HUES6 (cell line): ENCODE measurements at regions not wholly inside any gene's neighbourhood (a gene's known extent, or its start where the extent isn't known, plus 50 kb on each side); places are given as distances from the start of the nearest gene placed in this dataset.

Experiments
- H3K27ac ChIP-seq: 2 replicates; pipeline ENCODE4 v1.7.0; 2013; ENCODE audit warnings: low read depth, mild to moderate bottlenecking, low read length, inconsistent platforms
- H3K27me3 ChIP-seq: 2 replicates; pipeline ENCODE4 v1.6.1; 2013; ENCODE audit warnings: low read length; ENCODE audit not compliant: control insufficient read depth, insufficient read depth
- H3K36me3 ChIP-seq: 2 replicates; pipeline ENCODE4 v1.6.1; 2013; ENCODE audit warnings: low read length; ENCODE audit not compliant: control insufficient read depth, insufficient read depth
- H3K4me1 ChIP-seq: 2 replicates; pipeline ENCODE4 v1.6.1; 2013; ENCODE audit warnings: low read length; ENCODE audit not compliant: control insufficient read depth, insufficient read depth
- H3K4me3 ChIP-seq: 2 replicates; pipeline ENCODE4 v1.5.1; 2013; ENCODE audit warnings: low read depth, low read length
- H3K9ac ChIP-seq: one replicate; pipeline ENCODE4 v1.6.1; 2013; ENCODE audit warnings: mild to moderate bottlenecking, low read length
- H3K9me3 ChIP-seq: 2 replicates; pipeline ENCODE4 v1.6.1; 2013; ENCODE audit warnings: low read depth, low read length; ENCODE audit not compliant: control insufficient read depth, insufficient read depth

DNA sequence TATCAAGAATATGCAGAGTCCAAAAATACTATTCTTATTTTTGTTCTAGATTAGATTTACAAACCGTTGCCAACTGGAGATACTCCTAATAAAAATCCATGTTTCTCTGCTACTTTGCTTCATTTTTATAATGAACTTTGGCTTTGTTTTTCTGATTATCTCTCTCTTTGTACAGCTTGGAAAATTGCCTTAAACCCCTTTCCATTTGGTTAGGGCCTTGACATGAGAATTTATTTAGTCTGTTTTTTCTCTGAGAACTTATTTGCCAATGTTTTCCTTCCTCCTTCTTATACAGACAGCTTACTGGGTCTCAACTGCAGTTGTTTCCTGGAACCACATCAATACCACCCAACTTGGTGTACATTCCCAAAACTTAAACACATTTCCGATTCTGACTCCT, 555.4 kb downstream of the SLITRK6 start:
- H3K9ac ChIP-seq = no peak overlapping the region

DNA sequence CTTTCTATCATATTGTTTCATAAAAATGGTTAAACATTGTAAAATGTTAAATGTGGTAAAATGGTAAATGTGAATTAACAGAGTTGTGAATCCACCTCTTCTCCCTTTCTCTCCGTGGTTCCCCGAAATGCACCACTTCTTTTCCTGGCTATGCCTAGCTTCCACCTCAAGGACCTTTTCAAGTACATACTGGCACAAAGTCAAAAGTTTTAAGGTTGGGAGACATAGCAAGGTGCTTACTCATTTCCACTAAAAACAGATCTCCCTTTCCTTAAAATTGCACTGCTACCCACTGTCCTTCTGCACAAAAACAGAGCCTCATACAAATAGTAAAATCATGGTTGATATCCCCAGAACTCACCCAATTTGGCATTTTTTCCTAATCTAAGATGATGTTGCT, 558.2 kb downstream of the SLITRK6 start:
- Histone ChIP-seq H3K36me3 (no peaks in the 10 kb centered on the region), H3K27me3 (no peaks in the 10 kb centered on the region), H3K9ac (no peak overlapping the region), H3K4me1 (no peaks in the 10 kb centered on the region), H3K9me3 (no peaks in the 10 kb centered on the region), H3K27ac (no peak overlapping the region), H3K4me3 (no peak overlapping the region)

More for the DNA sequence above, 555.4 kb downstream of the SLITRK6 start:
- H3K36me3 ChIP-seq = no peaks in the 10 kb centered on the region
- no peaks in the 10 kb centered on the region for H3K4me1 ChIP-seq
- no peaks in the 10 kb centered on the region for H3K9me3 ChIP-seq
- H3K27ac ChIP-seq = no peak overlapping the region
- no peak overlapping the region for H3K4me3 ChIP-seq
- H3K27me3 ChIP-seq = no peaks in the 10 kb centered on the region

DNA sequence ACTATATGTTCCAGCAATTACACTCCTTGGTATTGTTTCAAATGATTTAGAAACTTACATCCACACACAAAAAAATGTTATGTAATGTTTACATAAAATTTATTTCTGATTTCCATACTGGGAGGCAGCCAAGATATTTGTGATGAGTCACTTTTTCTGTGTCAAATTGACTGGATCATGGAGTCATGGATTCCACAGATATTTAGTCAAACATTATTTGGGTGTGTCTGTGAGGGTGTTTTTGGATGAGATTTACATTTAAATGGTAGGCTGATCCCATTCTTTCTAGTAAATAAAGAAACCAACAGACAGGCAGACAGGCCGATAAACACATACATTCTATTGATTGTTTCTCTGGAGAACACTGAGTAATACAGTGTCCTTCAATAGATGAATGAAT, 562.8 kb downstream of the SLITRK6 start:
- H3K4me1 ChIP-seq = no peaks in the 10 kb centered on the region
- H3K36me3 ChIP-seq = no peaks in the 10 kb centered on the region
- H3K9me3 ChIP-seq = no peaks in the 10 kb centered on the region
- no peak overlapping the region for H3K27ac ChIP-seq
- no peak overlapping the region for H3K4me3 ChIP-seq
- no peaks in the 10 kb centered on the region for H3K27me3 ChIP-seq
- no peak overlapping the region for H3K9ac ChIP-seq

DNA sequence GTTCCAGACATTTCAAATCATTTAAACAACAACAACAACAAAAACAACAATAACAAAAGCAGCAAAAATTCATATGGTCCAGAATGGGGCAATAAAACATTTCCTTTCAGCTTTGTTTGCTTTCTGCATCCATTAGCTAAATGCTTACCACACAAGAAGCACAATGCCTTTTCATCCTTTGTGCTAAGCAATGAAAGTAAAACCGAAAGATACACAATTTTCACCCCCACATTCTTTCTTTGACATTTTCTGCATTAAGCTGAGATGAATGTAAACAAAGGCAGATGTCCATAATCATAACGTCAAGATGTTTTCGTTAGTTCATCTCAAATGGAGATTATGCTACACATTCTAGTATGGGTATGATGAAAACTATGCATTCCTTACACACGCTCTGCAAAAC, 568.5 kb downstream of the SLITRK6 start:
- Histone ChIP-seq H3K4me1 (no peaks in the 10 kb centered on the region), H3K36me3 (no peaks in the 10 kb centered on the region), H3K27me3 (no peaks in the 10 kb centered on the region), H3K9me3 (no peaks in the 10 kb centered on the region), H3K4me3 (no peak overlapping the region), H3K9ac (no peak overlapping the region), H3K27ac (no peak overlapping the region)

DNA sequence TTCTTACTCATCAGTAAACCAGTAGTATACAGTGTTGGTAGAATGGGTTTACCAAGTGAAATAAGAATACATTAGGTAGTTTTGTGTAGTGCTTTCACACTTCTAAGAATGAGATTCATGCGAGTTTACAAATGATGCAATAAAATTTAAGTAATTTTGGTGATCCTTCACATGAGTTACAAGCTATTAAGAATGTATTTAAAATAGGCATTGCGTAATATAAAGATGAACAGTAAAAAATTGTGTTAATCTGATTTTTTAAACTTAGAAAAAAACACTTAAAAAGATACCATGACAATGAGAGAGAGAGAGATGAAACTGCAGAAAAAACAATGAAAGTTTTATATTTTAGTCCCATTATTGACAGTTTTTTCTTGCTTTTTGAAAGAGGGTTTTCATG, 570.5 kb downstream of the SLITRK6 start:
- no peak overlapping the region for H3K9ac ChIP-seq
- no peaks in the 10 kb centered on the region for H3K4me1 ChIP-seq
- no peaks in the 10 kb centered on the region for H3K36me3 ChIP-seq
- no peaks in the 10 kb centered on the region for H3K9me3 ChIP-seq
- H3K4me3 ChIP-seq = no peak overlapping the region
- no peak overlapping the region for H3K27ac ChIP-seq
- H3K27me3 ChIP-seq = no peaks in the 10 kb centered on the region

DNA sequence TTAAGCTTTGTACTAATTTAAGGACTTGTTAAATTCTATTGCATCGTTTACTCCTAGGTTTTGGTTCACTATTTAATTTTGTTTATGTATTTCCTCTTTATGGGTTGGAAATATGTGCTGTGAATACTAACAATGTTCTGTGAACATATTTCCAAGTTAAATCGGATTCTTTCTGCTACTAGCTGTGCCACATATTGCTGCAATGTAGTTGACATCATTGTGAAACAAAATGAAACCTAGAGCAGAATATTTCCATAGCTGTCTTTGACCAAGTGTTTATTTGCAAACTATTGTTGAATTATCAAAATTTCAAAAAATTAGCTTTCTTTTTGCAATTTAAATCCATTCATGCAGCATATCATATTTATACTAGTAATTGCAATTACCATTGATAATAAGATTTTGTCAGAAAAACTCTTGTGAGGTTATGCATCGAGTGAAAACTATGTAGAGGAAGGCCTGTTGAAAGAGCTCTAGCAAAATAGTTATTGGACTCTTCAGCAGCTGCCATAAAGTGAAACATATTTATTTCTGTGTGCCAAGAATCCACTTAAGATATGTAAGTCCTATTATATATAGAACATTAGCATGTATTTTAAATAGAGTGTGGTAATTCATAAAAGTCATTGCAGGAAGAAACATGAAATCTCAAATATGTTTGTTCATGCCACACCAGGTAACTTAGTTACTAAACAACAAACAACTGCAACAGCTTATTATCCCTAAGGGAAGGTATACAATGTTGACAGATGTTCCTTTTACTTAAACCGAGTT, 575.1 kb downstream of the SLITRK6 start:
- H3K36me3 ChIP-seq = no peaks in the 10 kb centered on the region
- H3K9ac ChIP-seq = no peak overlapping the region
- H3K9me3 ChIP-seq = no peaks in the 10 kb centered on the region
- H3K27me3 ChIP-seq = no peaks in the 10 kb centered on the region
- no peaks in the 10 kb centered on the region for H3K4me1 ChIP-seq
- no peak overlapping the region for H3K4me3 ChIP-seq
- no peak overlapping the region for H3K27ac ChIP-seq

DNA sequence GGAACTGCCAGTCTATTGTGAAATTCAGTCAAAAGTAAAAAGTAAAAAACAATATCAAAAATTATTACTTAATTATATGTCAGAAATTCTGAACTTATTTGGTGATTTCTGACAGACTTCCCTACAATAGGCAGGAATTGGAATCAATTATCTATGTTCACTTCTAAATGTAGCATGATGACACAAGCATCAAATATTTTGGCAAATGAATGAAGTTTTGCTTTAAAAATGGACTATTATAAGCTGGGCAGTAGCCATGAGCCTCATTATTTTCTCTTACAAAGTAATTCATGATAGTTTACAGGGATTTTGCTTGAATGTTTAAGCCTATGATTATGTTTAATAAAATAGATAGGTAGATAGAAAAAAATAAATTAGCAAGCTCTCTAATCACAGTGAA, 582.6 kb downstream of the SLITRK6 start:
- H3K36me3 ChIP-seq = no peaks in the 10 kb centered on the region
- no peak overlapping the region for H3K27ac ChIP-seq

DNA sequence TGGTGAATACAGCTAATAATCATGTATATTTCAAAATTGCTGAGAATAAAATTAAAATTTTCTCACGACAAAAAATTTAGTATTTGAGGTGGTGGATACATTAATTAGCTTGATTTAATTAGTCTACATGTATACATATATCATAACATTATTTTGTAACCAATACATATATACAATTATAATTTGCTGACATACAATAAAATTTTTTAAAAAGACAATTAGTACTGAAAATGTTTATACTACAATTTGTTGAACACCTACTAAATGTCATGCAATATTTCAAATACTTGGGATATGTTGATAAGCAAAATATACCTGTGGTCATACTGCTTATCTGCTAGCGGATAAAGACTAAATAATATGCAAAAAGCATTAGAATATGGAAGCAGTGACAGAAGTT, 586.5 kb downstream of the SLITRK6 start:
- Histone ChIP-seq H3K4me1 (no peaks in the 10 kb centered on the region), H3K27me3 (no peaks in the 10 kb centered on the region), H3K27ac (no peak overlapping the region), H3K4me3 (no peak overlapping the region), H3K36me3 (no peaks in the 10 kb centered on the region), H3K9ac (no peak overlapping the region), H3K9me3 (peaks cover 12% of the 10 kb centered on the region)

More for the DNA sequence above, 582.6 kb downstream of the SLITRK6 start:
- H3K9ac ChIP-seq = no peak overlapping the region
- no peaks in the 10 kb centered on the region for H3K4me1 ChIP-seq
- H3K9me3 ChIP-seq = no peaks in the 10 kb centered on the region
- H3K4me3 ChIP-seq = no peak overlapping the region
- H3K27me3 ChIP-seq = no peaks in the 10 kb centered on the region

DNA sequence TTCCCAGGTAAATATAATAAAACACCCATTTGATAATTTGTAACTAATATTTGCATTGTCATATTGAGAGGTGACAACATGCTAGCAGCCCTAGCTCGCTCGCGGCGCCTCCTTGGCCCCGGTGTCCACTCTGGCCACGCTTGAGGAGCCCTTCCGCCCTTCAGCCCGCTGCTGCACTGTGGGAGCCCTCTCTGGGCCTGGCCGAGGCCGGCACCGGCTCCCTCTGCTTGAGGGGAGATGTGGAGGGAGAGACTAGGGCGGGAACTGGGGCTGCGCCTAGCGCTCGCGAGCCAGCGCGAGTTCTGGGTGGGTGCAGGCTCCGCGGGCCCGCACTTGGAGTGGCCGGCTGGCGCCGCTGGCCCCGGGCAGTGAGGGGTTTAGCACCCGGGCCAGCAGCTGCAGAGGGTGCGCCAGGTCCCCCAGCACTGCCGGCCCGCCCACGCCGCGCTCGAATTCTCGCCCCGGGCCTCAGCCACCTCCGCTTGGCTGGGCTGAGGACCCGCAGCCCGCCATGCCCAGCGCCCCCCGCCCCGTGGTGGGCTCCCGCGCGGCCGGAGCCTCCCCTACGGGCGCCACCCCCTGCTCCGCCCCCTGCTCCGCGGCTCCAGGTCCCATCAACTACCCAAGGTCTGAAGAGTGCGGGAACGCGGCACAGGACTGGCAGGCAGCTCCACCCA, 594.4 kb downstream of the SLITRK6 start:
- Histone ChIP-seq H3K9me3 (peaks cover 21% of the 10 kb centered on the region), H3K9ac (no peak overlapping the region), H3K27me3 (no peaks in the 10 kb centered on the region), H3K4me3 (peak overlapping the region; percentile 32; the same call in 1 of the 2 replicates), H3K36me3 (no peaks in the 10 kb centered on the region), H3K4me1 (no peaks in the 10 kb centered on the region), H3K27ac (no peak overlapping the region)

DNA sequence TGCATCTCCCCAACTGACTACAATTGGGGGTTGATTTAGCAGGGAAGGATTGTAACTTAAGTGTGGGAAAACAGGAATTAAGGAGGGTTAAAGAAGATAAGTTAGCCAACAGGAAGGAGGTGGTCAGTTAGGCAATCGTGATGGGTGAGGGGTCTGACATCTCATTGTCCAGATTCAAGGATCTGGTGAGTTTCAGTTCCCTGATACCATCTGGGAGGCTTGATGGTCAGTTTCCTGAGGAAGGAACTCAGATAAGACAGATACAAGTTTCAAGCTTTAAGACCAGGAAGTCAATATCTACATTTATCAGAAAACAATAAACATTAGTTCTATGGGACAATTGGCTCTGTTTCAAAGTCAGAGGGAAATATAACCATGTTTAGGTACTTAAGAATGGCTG, 601.8 kb downstream of the SLITRK6 start:
- Histone ChIP-seq H3K27ac (no peak overlapping the region), H3K4me3 (no peak overlapping the region)

DNA sequence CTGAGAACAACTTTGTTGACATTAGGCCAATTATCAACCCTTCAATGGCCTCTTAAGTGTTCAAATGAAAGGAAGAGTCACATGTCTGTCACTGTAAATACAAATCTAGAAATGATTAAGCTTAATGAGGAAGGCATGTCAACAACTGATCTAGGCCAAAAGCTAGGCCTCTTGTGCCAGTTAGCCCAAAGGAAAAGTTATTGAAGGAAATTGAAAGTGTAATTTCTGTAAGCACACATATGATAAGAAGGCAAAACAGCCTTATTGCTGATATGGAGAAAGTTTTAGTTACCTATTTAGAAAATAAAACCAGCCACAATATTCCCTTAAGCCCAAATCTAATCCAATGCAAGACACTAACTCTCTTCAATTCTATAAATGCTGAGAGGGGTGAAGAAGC, 604.7 kb downstream of the SLITRK6 start:
- Histone ChIP-seq H3K9me3 (peaks cover 4% of the 10 kb centered on the region; the same call in 1 of the 2 replicates), H3K36me3 (no peaks in the 10 kb centered on the region), H3K4me1 (no peaks in the 10 kb centered on the region), H3K27me3 (no peaks in the 10 kb centered on the region), H3K27ac (no peak overlapping the region), H3K9ac (no peak overlapping the region), H3K4me3 (no peak overlapping the region)

More for the DNA sequence above, 601.8 kb downstream of the SLITRK6 start:
- no peaks in the 10 kb centered on the region for H3K4me1 ChIP-seq
- H3K27me3 ChIP-seq = no peaks in the 10 kb centered on the region
- no peak overlapping the region for H3K9ac ChIP-seq
- peaks cover 4% of the 10 kb centered on the region; the same call in 1 of the 2 replicates for H3K9me3 ChIP-seq
- H3K36me3 ChIP-seq = no peaks in the 10 kb centered on the region
